Hepatocyte (in vitro differentiated cells): ENCODE measurements at regions not wholly inside any gene's neighbourhood (a gene's known extent, or its start where the extent isn't known, plus 50 kb on each side); places are given as distances from the start of the nearest gene placed in this dataset.
A peak's percentile ranks its signal among the peaks of the same experiment; 100 is the strongest.

Experiments used
- CTCF ChIP-seq: fragments of 200-600 bp; sonication (generic); IDR thresholded peaks from 2 replicates; pipeline ENCODE4 v1.5.1; 2016; ENCODE audit warnings: antibody characterized with exemption, mild to moderate bottlenecking; ENCODE audit not compliant: poor library complexity
- EZH2 ChIP-seq: fragments of 200-600 bp; sonication (generic); IDR thresholded peaks from 2 replicates; pipeline ENCODE4 v1.6.1; 2016; ENCODE audit warnings: antibody characterized with exemption, mild to moderate bottlenecking, borderline replicate concordance
- EZH2phosphoT487 ChIP-seq: fragments of 200-600 bp; sonication (generic); IDR thresholded peaks from one replicate; pipeline ENCODE4 v1.6.1; 2018; ENCODE audit warnings: antibody characterized with exemption, mild to moderate bottlenecking, low read depth, moderate library complexity; ENCODE audit not compliant: unreplicated experiment, severe bottlenecking

GRCh38 chr2:3959372-3959771, 256.0 kb downstream of the DCDC2C start:
- TF ChIP-seq CTCF (peak; percentile 78), EZH2 (no peak), EZH2phosphoT487 (no peak)
